BLaER1 (cell line): ENCODE measurements at regions not wholly inside any gene's neighbourhood (a gene's known extent, or its start where the extent isn't known, plus 50 kb on each side); places are given as distances from the start of the nearest gene placed in this dataset.

ENCODE experiments used
- H3K27ac ChIP-seq: shearing (Covaris generic); formaldehyde crosslinking; 2 replicates; pipeline ENCODE4 v1.8.1; 2022
- H3K27me3 ChIP-seq: shearing (Covaris generic); formaldehyde crosslinking; 2 replicates; pipeline ENCODE4 v1.8.1; 2022
- H3K36me3 ChIP-seq: shearing (Covaris generic); formaldehyde crosslinking; 2 replicates; pipeline ENCODE4 v1.8.1; 2022
- H3K4me1 ChIP-seq: shearing (Covaris generic); formaldehyde crosslinking; 2 replicates; pipeline ENCODE4 v1.8.1; 2022
- H3K4me2 ChIP-seq: shearing (Covaris generic); formaldehyde crosslinking; 2 replicates; pipeline ENCODE4 v1.8.1; 2022
- H3K4me3 ChIP-seq: shearing (Covaris generic); formaldehyde crosslinking; 2 replicates; pipeline ENCODE4 v1.8.1; 2022
- H3K9ac ChIP-seq: shearing (Covaris generic); formaldehyde crosslinking; 2 replicates; pipeline ENCODE4 v1.8.1; 2022
- H3K9me3 ChIP-seq: shearing (Covaris generic); formaldehyde crosslinking; 2 replicates; pipeline ENCODE4 v1.8.1; 2022
- H4K20me1 ChIP-seq: shearing (Covaris generic); formaldehyde crosslinking; 2 replicates; pipeline ENCODE4 v1.8.1; 2022
- Cebpa-rat ChIP-seq: shearing (Covaris generic); IDR thresholded peaks from 2 replicates; pipeline ENCODE4 v1.8.1; 2022

GRCh38 chr2:62431512-62431911 is 74.5 kb downstream of the TMEM17 start:
- Histone ChIP-seq H4K20me1 (no peaks in the 10 kb centered on the region), H3K9ac (no peak overlapping the region), H3K4me1 (peaks cover 13% of the 10 kb centered on the region), H3K27me3 (no peaks in the 10 kb centered on the region), H3K4me3 (no peak overlapping the region), H3K9me3 (peaks cover 3% of the 10 kb centered on the region; the same call in 1 of the 2 replicates), H3K27ac (no peak overlapping the region), H3K4me2 (no peak overlapping the region), H3K36me3 (no peaks in the 10 kb centered on the region)
- TF ChIP-seq Cebpa-rat: no peak

- H3K27ac ChIP-seq: no peak overlapping the region
- H3K4me1 ChIP-seq: peaks cover 9% of the 10 kb centered on the region; the same call in 1 of the 2 replicates
- no peak overlapping the region for H3K9ac ChIP-seq
- H3K4me2 ChIP-seq: no peak overlapping the region
- peaks cover 3% of the 10 kb centered on the region; the same call in 1 of the 2 replicates for H3K9me3 ChIP-seq
- no peaks in the 10 kb centered on the region for H4K20me1 ChIP-seq
- H3K4me3 ChIP-seq: no peak overlapping the region
- no peaks in the 10 kb centered on the region for H3K27me3 ChIP-seq
- no peak for TF ChIP-seq Cebpa-rat
- H3K36me3 ChIP-seq: no peaks in the 10 kb centered on the region
These were observed 75.8 kb downstream of the TMEM17 start for GRCh38 chr2:62430146-62430545.

DNA sequence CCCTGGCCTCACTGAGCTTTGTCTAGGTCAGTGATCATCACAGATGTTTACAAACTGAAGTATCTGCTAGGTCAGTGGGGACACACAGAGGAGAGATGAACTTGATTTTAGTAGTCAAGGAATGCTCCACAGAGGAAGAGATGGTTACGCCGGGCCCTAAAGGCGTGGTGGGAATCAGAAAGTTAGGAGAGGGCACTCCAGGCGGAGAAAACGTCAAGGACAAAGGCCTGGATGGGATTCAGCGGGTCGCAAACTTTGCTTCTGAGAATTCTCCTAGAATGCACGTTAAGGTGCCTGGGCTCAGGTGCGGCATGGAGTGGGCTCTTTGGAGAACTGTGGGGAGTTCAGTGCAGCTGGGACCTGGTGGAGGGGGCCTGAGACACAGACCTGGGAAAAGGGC is 78.8 kb downstream of the TMEM17 start:
- H3K9me3 ChIP-seq: peaks cover 3% of the 10 kb centered on the region; the same call in 1 of the 2 replicates
- H3K27ac ChIP-seq: no peak overlapping the region
- H3K4me2 ChIP-seq: no peak overlapping the region
- no peaks in the 10 kb centered on the region for H3K27me3 ChIP-seq
- no peak for TF ChIP-seq Cebpa-rat
- H3K4me3 ChIP-seq: no peak overlapping the region
- no peak overlapping the region for H3K9ac ChIP-seq
- peaks cover 9% of the 10 kb centered on the region; the same call in 1 of the 2 replicates for H3K4me1 ChIP-seq
- H3K36me3 ChIP-seq: no peaks in the 10 kb centered on the region
- H4K20me1 ChIP-seq: no peaks in the 10 kb centered on the region

DNA sequence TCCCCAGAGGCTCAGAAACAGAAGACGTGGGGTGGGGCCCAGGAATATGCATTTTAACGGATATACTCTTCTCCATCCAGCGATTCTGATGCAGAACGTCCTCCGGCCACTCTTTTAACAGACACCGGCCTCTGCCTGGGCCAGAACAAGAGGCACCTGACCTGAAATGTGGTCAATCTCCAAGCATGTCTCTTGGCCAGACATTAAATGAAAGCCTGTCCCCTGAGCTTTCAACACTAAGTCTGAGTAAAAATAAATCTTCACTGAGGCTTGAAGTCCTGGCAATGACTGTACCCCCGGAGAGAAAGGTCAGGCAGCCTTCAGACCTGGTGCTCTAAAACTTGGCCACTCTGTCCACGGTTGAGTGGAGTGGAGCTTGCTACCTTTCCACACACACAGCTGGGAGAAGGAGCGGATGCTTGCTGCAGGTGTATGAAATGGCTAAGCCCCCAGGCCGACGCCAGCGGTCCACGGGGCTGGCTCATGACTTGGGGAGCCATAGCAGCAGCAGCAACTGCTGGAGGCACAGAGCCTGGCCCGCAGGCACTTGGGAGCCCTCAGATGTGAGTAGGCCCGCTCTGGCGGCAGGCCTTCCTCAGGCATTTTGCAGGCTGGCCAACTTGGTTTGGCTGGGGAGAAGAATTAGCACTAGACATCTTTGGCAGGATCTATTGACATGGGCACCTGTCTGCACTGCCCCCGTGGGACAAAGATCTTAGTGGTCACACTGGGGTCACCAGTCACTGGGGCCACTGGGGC is 79.7 kb downstream of the TMEM17 start:
- Histone ChIP-seq H3K4me3 (no peak overlapping the region), H3K9ac (no peak overlapping the region), H3K9me3 (peaks cover 3% of the 10 kb centered on the region; the same call in 1 of the 2 replicates), H3K27ac (no peak overlapping the region), H3K27me3 (no peaks in the 10 kb centered on the region), H3K4me1 (peaks cover 9% of the 10 kb centered on the region; the same call in 1 of the 2 replicates), H3K36me3 (no peaks in the 10 kb centered on the region), H3K4me2 (0 out of 2 replicates have a peak overlapping the region, but pooled peaks have one; percentile 12), H4K20me1 (no peaks in the 10 kb centered on the region)
- no peak for TF ChIP-seq Cebpa-rat

GRCh38 chr2:62425684-62426083 is 80.3 kb downstream of the TMEM17 start:
- no peak overlapping the region for H3K9ac ChIP-seq
- peaks cover 3% of the 10 kb centered on the region; the same call in 1 of the 2 replicates for H3K9me3 ChIP-seq
- no peak overlapping the region for H3K27ac ChIP-seq
- no peaks in the 10 kb centered on the region for H4K20me1 ChIP-seq
- H3K4me3 ChIP-seq: no peak overlapping the region
- peaks cover 9% of the 10 kb centered on the region; the same call in 1 of the 2 replicates for H3K4me1 ChIP-seq
- H3K36me3 ChIP-seq: no peaks in the 10 kb centered on the region
- no peak for TF ChIP-seq Cebpa-rat
- no peak overlapping the region for H3K4me2 ChIP-seq
- H3K27me3 ChIP-seq: no peaks in the 10 kb centered on the region

DNA sequence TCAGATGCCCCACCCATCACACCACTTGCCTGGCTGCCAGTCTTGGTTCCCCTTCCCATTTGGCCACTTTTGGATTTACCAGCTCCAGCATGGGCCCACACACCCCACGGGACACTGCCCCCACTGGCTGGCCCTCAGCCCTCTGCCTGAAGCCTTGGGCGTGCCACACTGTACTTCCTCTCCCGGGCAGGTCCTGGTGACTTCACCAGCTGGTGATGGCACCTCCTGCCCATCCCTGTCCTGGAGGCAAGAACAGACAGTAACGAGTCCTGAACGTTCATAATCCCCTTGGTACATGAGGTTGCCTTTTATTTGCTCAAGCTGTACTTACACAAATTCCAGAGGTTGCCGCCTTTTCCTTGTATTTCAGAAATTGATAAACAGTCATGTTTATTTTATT is 81.1 kb downstream of the TMEM17 start:
- Histone ChIP-seq H3K4me3 (no peak overlapping the region), H3K27ac (no peak overlapping the region), H3K27me3 (no peaks in the 10 kb centered on the region), H4K20me1 (no peaks in the 10 kb centered on the region), H3K36me3 (no peaks in the 10 kb centered on the region), H3K9ac (no peak overlapping the region), H3K4me1 (peaks cover 9% of the 10 kb centered on the region; the same call in 1 of the 2 replicates), H3K9me3 (0 out of 2 replicates have a peak, but pooled peaks cover 1% of the 10 kb centered on the region), H3K4me2 (no peak overlapping the region)
- TF ChIP-seq Cebpa-rat: no peak

DNA sequence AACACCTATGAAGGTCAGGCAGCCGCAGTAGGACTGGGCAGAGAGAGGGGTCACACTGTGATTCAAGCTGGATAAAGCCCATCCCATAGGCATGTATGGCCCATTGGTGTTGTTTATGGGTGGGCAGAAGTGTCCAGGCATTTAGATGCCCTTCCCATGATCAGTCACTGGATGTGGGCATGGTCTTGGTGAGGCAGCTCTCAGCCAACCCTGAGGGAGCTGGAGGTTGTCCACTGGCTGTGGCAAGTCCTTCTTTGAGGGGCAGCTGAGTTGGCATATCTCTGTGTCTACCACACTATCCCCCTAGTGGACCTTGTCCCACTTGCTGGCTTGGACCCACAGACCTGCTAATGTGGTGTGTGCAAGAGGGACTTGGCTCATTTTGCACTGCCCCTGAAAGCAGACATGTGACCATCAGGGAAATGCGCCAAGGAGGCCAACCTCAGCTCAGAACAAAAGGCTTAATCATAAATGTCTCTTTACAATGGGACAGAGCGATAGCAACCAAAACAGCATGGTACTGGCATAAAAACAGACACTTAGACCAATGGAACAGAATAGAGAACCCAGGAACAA is 82.0 kb downstream of the TMEM17 start:
- no peak for TF ChIP-seq Cebpa-rat
- no peak overlapping the region for H3K27ac ChIP-seq
- H3K9me3 ChIP-seq: peaks cover 10% of the 10 kb centered on the region
- H3K27me3 ChIP-seq: no peaks in the 10 kb centered on the region
- H3K4me1 ChIP-seq: peaks cover 9% of the 10 kb centered on the region; the same call in 1 of the 2 replicates
- H3K4me2 ChIP-seq: no peak overlapping the region
- no peak overlapping the region for H3K4me3 ChIP-seq
- no peaks in the 10 kb centered on the region for H4K20me1 ChIP-seq
- H3K9ac ChIP-seq: no peak overlapping the region
- no peaks in the 10 kb centered on the region for H3K36me3 ChIP-seq

DNA sequence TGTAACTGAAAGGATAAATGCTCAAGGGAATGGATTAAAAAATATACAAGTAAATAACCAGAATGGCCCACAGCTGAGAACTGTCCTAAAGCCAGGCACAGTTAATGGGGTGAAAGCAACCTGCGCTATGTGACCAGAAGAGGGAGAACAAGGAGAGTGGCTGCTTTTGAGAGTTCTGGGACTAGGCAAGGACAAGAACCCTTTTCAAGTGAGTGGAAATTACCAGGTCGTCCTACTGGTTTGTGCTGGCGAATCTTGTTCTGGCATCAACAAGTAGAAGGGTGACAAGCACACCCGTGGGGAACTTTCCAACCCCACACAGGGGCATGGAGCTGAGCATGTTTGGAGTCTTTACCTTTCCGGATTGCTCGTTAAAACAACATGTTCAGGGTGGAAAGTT is 82.8 kb downstream of the TMEM17 start:
- Histone ChIP-seq H3K27ac (no peak overlapping the region), H3K36me3 (no peaks in the 10 kb centered on the region), H3K4me3 (no peak overlapping the region), H3K4me2 (no peak overlapping the region), H3K4me1 (peaks cover 9% of the 10 kb centered on the region; the same call in 1 of the 2 replicates), H3K27me3 (no peaks in the 10 kb centered on the region), H3K9me3 (peaks cover 17% of the 10 kb centered on the region), H4K20me1 (no peaks in the 10 kb centered on the region), H3K9ac (no peak overlapping the region)
- no peak for TF ChIP-seq Cebpa-rat

DNA sequence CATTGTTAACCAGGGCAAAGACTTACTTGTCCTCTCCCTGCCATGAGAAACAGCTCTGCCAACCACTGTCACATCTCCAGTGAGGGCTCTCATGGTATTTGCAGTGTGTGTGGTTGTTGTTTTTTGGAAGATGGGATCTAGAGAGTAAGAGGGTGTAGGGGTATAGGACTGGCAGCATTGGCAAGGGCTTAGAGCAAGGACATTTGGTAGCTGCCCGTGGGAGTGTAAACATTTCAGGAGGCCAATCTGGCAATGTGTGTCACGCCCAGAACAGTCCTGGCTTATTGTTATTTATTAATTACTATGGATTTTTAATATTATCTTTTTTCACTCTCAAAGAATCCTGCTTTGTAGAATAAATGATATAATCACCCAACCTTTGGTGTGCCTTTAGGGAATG is 90.5 kb downstream of the TMEM17 start:
- Histone ChIP-seq H4K20me1 (no peaks in the 10 kb centered on the region), H3K27me3 (no peaks in the 10 kb centered on the region), H3K4me1 (peaks cover 27% of the 10 kb centered on the region), H3K4me3 (no peak overlapping the region), H3K36me3 (no peaks in the 10 kb centered on the region), H3K27ac (no peak overlapping the region), H3K9ac (no peak overlapping the region), H3K9me3 (peaks cover 17% of the 10 kb centered on the region), H3K4me2 (peak overlapping the region; percentile 61)
- no peak for TF ChIP-seq Cebpa-rat

- H3K27ac ChIP-seq: no peak overlapping the region; the same call in 1 of the 2 replicates
- no peaks in the 10 kb centered on the region for H3K27me3 ChIP-seq
- H3K4me3 ChIP-seq: no peak overlapping the region
- peaks cover 17% of the 10 kb centered on the region for H3K9me3 ChIP-seq
- H3K9ac ChIP-seq: no peak overlapping the region
- H4K20me1 ChIP-seq: no peaks in the 10 kb centered on the region
- H3K36me3 ChIP-seq: no peaks in the 10 kb centered on the region
- H3K4me2 ChIP-seq: peak overlapping the region; percentile 61
- no peak for TF ChIP-seq Cebpa-rat
- H3K4me1 ChIP-seq: peaks cover 32% of the 10 kb centered on the region
These were observed 91.0 kb downstream of the TMEM17 start for GRCh38 chr2:62415019-62415431.
